WTC11 (cell line): ENCODE measurements at regions not wholly inside any gene's neighbourhood (a gene's known extent, or its start where the extent isn't known, plus 50 kb on each side); places are given as distances from the start of the nearest gene placed in this dataset.
A peak's percentile ranks its signal among the peaks of the same experiment; 100 is the strongest.

Experiments used
- ATAC-seq: fragments of 200-7000 bp; cut with Tn5 transposase; 2 replicates; pipeline ENCODE4 v1.10.0; 2021; ENCODE audit warnings: mild to moderate bottlenecking, moderate library complexity
- CTCF ChIA-PET: fragments of 300-600 bp; sonication (Branson Sonifier 250); formaldehyde crosslinking; loops from one replicate; lab custom pipeline; 2021; ENCODE audit warnings: antibody characterized with exemption; lab: Charles Lee
- POLR2A ChIA-PET: fragments of 350-600 bp; sonication (Branson Sonifier 250); formaldehyde crosslinking; loops from one replicate; lab custom pipeline; 2021; ENCODE audit warnings: antibody characterized with exemption; lab: Charles Lee
- DNase-seq: peaks from one replicate; pipeline ENCODE4 v3.0.0; 2021; ENCODE audit warnings: low spot score
- H3K27ac Mint-ChIP-seq: 2 replicates; pipeline ENCODE4 v1.8.0; 2021; ENCODE audit warnings: mixed read lengths
- H3K27me3 Mint-ChIP-seq: 2 replicates; pipeline ENCODE4 v1.8.0; 2021; ENCODE audit warnings: low read depth, mild to moderate bottlenecking, moderate library complexity, mixed read lengths
- H3K36me3 Mint-ChIP-seq: 2 replicates; pipeline ENCODE4 v1.8.0; 2021; ENCODE audit warnings: mixed read lengths
- H3K4me1 Mint-ChIP-seq: 2 replicates; pipeline ENCODE4 v1.8.0; 2022; ENCODE audit warnings: mixed read lengths
- H3K4me3 Mint-ChIP-seq: 2 replicates; pipeline ENCODE4 v1.8.0; 2021; ENCODE audit warnings: mild to moderate bottlenecking, moderate library complexity, mixed read lengths
- H3K9me3 Mint-ChIP-seq: 2 replicates; pipeline ENCODE4 v1.8.0; 2021; ENCODE audit warnings: mixed read lengths
- ARID4B ChIP-seq: sonication (generic); formaldehyde crosslinking; IDR thresholded peaks from 2 replicates; pipeline ENCODE4 v1.8.0; 2023; ENCODE audit warnings: missing genetic modification reagents, mild to moderate bottlenecking, borderline replicate concordance
- ATF2 ChIP-seq: sonication (generic); formaldehyde crosslinking; IDR thresholded peaks from 2 replicates; pipeline ENCODE4 v1.8.1; 2022; ENCODE audit warnings: low read depth, missing genetic modification reagents, borderline replicate concordance
- CREM ChIP-seq: sonication (generic); formaldehyde crosslinking; IDR thresholded peaks from 2 replicates; pipeline ENCODE4 v1.8.1; 2022; ENCODE audit warnings: mild to moderate bottlenecking, missing genetic modification reagents, moderate library complexity
- EMX1 ChIP-seq: fragments of 250-450 bp; sonication (Bioruptor Pico); IDR thresholded peaks from 2 replicates; pipeline ENCODE4 v1.8.0; 2021; ENCODE audit warnings: mild to moderate bottlenecking
- ETV6 ChIP-seq: sonication (generic); formaldehyde crosslinking; IDR thresholded peaks from 2 replicates; pipeline ENCODE4 v1.8.1; 2022; ENCODE audit warnings: mild to moderate bottlenecking, missing genetic modification reagents
- FOXP4 ChIP-seq: sonication (generic); formaldehyde crosslinking; IDR thresholded peaks from 2 replicates; pipeline ENCODE4 v1.8.0; 2022; ENCODE audit warnings: mild to moderate bottlenecking, missing genetic modification reagents
- NR2C2 ChIP-seq: sonication (generic); formaldehyde crosslinking; IDR thresholded peaks from 2 replicates; pipeline ENCODE4 v1.8.0; 2022; ENCODE audit warnings: mild to moderate bottlenecking, missing genetic modification reagents
- RORB ChIP-seq: fragments of 250-450 bp; sonication (Bioruptor Pico); IDR thresholded peaks from 2 replicates; pipeline ENCODE4 v1.9.0; 2021; ENCODE audit warnings: mild to moderate bottlenecking
- STAT6 ChIP-seq: sonication (generic); formaldehyde crosslinking; conservative IDR thresholded peaks from 2 replicates; pipeline ENCODE4 v1.8.1; 2023; ENCODE audit warnings: mild to moderate bottlenecking, low read depth, missing genetic modification reagents, moderate library complexity
- ZNF263 ChIP-seq: sonication (generic); formaldehyde crosslinking; IDR thresholded peaks from 2 replicates; pipeline ENCODE4 v1.8.1; 2022; ENCODE audit warnings: low read depth, mild to moderate bottlenecking, moderate library complexity, missing genetic modification reagents
- ZNF396 ChIP-seq: fragments of 250-450 bp; sonication (Bioruptor Pico); IDR thresholded peaks from 2 replicates; pipeline ENCODE4 v1.8.0; 2021; ENCODE audit warnings: mild to moderate bottlenecking, moderate library complexity, borderline replicate concordance
- ZSCAN18 ChIP-seq: fragments of 250-450 bp; sonication (Bioruptor Pico); IDR thresholded peaks from 2 replicates; pipeline ENCODE4 v2.1.2; 2022; ENCODE audit warnings: mild to moderate bottlenecking, moderate library complexity

GRCh38 chr5:153050496-153051179 lies 439.8 kb upstream of the GRIA1 start (continued):
- TF ChIP-seq STAT6 (CRISPR knock-in tag) (no peak), ZSCAN18 (CRISPR knock-in tag) (no peak), CREM (no peak)

GRCh38 chr5:153066281-153066680 lies 424.2 kb upstream of the GRIA1 start:
- Mint-ChIP-seq H3K9me3 (no peaks in the 10 kb centered on the region), H3K36me3 (no peaks in the 10 kb centered on the region), H3K4me3 (no peak overlapping the region), H3K4me1 (peaks cover 9% of the 10 kb centered on the region), H3K27ac (no peak overlapping the region), H3K27me3 (no peaks in the 10 kb centered on the region)
- DNase-seq: no peak
- no peak for ATAC-seq
- ChIA-PET POLR2A (no interaction called here), CTCF (no interaction called here)
- TF ChIP-seq EMX1 (no peak), ATF2 (no peak)

GRCh38 chr5:153067869-153068268 lies 422.6 kb upstream of the GRIA1 start:
- ChIA-PET POLR2A (no interaction called here), CTCF (interaction anchor here (1.0 kb wide), 1 partner anchor 80 kb away, joined by 3 read pairs; no protein-coding TSS in a partner anchor)
- Mint-ChIP-seq H3K27ac (no peak overlapping the region), H3K4me1 (peaks cover 9% of the 10 kb centered on the region), H3K27me3 (no peaks in the 10 kb centered on the region), H3K9me3 (no peaks in the 10 kb centered on the region), H3K36me3 (no peaks in the 10 kb centered on the region), H3K4me3 (no peak overlapping the region)
- DNase-seq (no peak), ATAC-seq (0 out of 2 replicates have a peak, but pooled peaks have one; percentile 26)
- TF ChIP-seq NR2C2 (CRISPR knock-in tag): no peak
- no peak for TF ChIP-seq RORB (CRISPR knock-in tag)
- no peak for TF ChIP-seq ZNF396 (CRISPR knock-in tag)
- TF ChIP-seq CREM: no peak
- TF ChIP-seq ARID4B (CRISPR knock-in tag): no peak
- no peak for TF ChIP-seq ETV6
- no peak for TF ChIP-seq ZNF263
- TF ChIP-seq FOXP4 (CRISPR knock-in tag): no peak
